Posterior vena cava (tissue), 2 donors: ENCODE measurements at regions not wholly inside any gene's neighbourhood (a gene's known extent, or its start where the extent isn't known, plus 50 kb on each side); places are given as distances from the start of the nearest gene placed in this dataset.
"Not testable (repeated sequence)": the region's sequence is repeated elsewhere in the genome, so short reads cannot be mapped to it uniquely, and the experiment has no call there.

ENCODE experiments used
- DNase-seq: peaks from one replicate; pipeline ENCODE4 v3.0.0-alpha.2; 2020; ENCODE audit warnings: low spot score
- intact Hi-C, 2 donors: fragments of 100-400 bp; cut with DNase I; formaldehyde crosslinking; loops; one replicate each; pipeline versions ENCODE4 v1.14.1 to v1.14.2; 2022 to 2023
- donor health status: DM: yes; HTN: yes; CAD: no.
- donor health status: DM: yes; HTN: yes; CAD: no.

DNA sequence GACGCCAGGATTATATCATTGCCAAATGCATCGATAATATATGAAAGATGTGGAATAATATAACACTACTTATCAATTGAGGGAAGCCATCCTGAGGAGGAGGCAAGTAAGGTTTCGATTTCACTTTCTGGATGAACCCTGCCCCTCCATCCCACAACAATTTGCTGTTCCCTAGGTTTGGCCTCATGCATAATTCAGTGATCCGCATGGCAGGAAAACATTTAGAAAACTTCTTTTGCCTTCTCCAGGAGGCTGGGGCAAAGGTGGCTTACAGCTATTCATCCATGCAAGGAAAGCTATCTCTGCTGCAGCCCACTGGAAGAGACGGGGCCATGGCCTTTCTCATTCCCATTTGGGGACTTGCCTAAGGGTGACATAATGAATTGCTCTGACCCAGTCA is 489.4 kb upstream of the CADM1 start:
- intact Hi-C loops, result no loop called here
- DNase-seq, result no peak

- no peak for DNase-seq
- intact Hi-C loops, result no loop called here
These were observed 485.8 kb upstream of the CADM1 start for GRCh38 chr11:115990004-115990447.

- DNase-seq, result no peak
- intact Hi-C loops, result no loop called here
These were observed 481.7 kb upstream of the CADM1 start for GRCh38 chr11:115985896-115986295.

- intact Hi-C loops, result no loop called here
- no peak for DNase-seq
These were observed 480.0 kb upstream of the CADM1 start for GRCh38 chr11:115984228-115984627.

DNA sequence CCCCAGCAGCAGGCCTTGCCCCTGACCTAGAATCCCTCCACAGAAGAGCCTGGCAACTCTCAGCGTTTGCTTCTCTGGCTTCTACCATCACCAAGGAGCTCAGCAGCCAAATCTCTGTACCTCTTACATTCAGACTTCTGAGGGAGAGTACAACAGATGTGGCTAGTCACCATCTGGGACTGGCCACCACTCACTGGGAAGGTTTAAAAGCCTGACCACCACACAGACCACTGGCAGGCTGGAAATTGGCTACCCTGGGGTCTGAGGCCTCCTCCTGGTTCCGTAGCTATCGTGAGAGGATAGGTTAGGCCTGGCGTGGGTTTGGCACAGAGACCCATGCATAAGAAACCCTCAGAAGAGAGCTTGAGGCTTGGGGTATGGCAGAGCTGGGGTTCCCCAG is 478.5 kb upstream of the CADM1 start:
- intact Hi-C loops, result no loop called here
- no peak for DNase-seq

DNA sequence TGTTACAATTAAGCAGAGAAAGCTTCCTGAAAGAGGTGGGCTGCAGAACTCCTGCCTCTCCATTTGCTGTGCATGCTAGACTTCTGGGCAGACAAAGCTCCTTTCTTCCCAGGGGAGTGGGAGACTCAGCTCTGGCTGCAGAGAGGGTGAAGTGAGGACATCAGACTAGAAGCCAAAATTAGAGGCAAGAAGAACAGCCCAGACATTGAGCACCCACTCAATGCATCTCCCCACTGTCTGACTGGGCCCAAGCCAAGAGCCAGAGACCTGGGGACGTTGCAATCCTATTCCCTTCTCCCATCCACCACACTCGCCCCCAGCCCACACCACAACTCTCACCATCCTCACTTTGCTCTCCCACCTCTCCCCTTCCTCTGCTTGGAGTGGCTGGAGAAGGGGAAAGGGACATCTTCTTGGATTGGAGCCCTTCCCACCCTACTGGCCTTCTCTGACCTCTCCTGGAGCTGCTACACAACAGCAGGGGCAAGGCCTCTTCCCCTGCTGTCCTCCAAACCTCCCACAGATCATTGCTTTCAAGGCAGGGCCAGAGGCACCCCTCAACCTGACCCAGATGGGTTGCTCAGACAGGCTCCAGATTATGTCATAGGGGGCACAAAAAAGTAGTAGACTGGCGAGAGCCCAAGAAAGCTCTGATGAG is 477.7 kb upstream of the CADM1 start:
- DNase-seq, result no peak
- intact Hi-C loops, result no loop called here

DNA sequence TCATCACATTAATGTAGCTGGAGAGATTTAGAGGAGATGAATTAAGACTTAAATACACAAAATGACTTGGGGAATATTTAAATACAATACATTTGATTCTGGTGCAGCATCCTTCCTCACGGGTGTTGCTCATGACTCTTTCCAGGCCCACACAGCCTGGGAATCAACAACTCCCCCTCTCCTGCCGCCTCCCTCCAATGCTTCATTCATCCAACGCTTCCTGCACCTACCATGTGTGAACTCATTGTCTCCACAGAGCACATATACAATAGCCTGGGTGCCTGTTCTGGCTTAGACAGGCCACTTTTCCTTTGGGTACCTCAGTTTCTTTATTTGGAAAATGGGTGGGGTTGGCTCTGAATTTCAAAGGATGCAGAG is 476.9 kb upstream of the CADM1 start:
- DNase-seq, result no peak
- intact Hi-C loops, result no loop called here

GRCh38 chr11:115980337-115981103 is 476.3 kb upstream of the CADM1 start:
- DNase-seq, result no peak
- intact Hi-C loops, result no loop called here

GRCh38 chr11:115974703-115975102 is 470.5 kb upstream of the CADM1 start:
- intact Hi-C loops, result no loop called here
- DNase-seq, result no peak

- DNase-seq, intact Hi-C loops: not testable (repeated sequence)
These were observed 463.0 kb upstream of the CADM1 start for GRCh38 chr11:115967203-115967602.

DNA sequence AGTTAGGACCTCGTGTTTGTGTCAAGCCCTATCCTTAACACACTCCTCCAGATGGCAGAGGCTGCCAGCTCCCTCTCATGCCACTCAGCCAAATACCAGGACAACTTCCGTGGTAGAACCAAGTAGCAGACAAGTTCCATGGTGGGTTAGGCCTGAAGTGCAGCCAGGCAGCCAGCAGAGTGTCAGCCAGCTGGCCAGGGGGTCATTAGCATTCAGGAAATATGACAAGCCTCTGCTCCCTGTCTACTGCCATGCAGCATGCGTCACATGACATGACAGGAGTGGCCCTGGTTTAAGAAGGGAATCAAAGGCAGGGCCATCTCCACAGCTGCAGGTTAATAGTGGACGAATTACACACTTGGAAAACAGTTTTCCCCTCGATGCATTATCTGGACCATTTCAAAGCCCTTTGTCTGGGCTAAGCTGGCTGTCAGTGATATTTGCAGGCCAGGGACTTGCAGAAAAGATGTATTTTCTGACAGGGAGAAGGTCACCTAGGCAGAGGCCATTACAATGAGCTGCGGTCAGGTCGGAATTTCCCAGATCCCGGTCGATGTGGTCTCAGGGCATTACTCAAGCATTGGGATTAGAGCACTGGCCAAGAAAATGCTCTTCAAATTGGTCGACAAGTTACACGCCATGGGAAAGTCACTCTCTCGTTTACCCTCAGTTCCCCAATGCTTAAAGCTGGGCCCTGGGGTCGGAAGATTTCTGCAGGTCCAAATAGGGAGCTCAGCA is 461.7 kb upstream of the CADM1 start:
- intact Hi-C loops, result no loop called here
- DNase-seq, result no peak

- intact Hi-C loops, result no loop called here
- no peak for DNase-seq
These were observed 459.9 kb upstream of the CADM1 start for GRCh38 chr11:115964091-115964490.

GRCh38 chr11:115963156-115963555 is 458.9 kb upstream of the CADM1 start:
- no peak for DNase-seq
- intact Hi-C loops, result no loop called here

GRCh38 chr11:115961159-115962003 is 457.2 kb upstream of the CADM1 start:
- DNase-seq, result no peak
- intact Hi-C loops, result no loop called here

GRCh38 chr11:115959081-115959486 is 454.9 kb upstream of the CADM1 start:
- no peak for DNase-seq
- intact Hi-C loops, result no loop called here

- intact Hi-C loops, result no loop called here
- no peak for DNase-seq
These were observed 454.1 kb upstream of the CADM1 start for GRCh38 chr11:115958089-115959000.

GRCh38 chr11:115955803-115956202 is 451.6 kb upstream of the CADM1 start:
- DNase-seq, result no peak
- intact Hi-C loops, result no loop called here

DNA sequence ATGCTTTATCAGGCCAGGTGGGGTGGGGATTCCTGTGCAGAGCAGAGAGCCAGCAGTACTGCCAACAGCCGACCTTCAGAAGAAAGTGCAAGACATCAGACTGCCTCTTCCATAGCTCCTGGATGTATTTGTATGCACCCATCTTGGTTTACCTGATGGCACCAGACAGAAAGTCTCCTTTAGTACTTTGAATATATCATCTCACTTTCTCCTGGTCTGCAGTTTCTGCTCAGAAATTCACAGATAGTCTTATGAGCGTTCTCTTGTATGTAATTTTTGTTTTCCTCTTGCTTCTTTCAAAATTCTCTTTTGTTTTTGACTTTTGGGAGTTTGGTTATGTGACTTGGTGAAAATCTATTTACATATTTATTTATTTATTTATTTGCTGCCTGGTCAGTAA is 446.4 kb upstream of the CADM1 start:
- DNase-seq, result no peak
- intact Hi-C loops, result no loop called here

GRCh38 chr11:115944596-115944995 is 440.4 kb upstream of the CADM1 start:
- DNase-seq, result no peak
- intact Hi-C loops, result no loop called here
